K562 (cell line): ENCODE measurements at regions not wholly inside any gene's neighbourhood (a gene's known extent, or its start where the extent isn't known, plus 50 kb on each side); places are given as distances from the start of the nearest gene placed in this dataset.

Experiments used
- ATAC-seq: fragments of 200-7000 bp; cut with Tn5 transposase; 3 replicates; pipeline ENCODE4 v1.9.1; 2020; ENCODE audit warnings: moderate library complexity
- BruUV-seq: library from RNA; stranded (reverse); fragments of 400-500 nt; replicated peaks from 2 replicates; lab custom pipeline; 2021; lab: Mats Ljungman, UMichigan
- CTCF ChIA-PET: fragments of 300-600 bp; formaldehyde crosslinking; extraction: SDS; loops from one replicate; lab custom pipeline; 2021; ENCODE audit warnings: low intra/inter-chr PET ratio; lab: Yijun Ruan, JAX
- POLR2A ChIA-PET: fragments of 300-600, 350-650 bp; sonication (Branson Sonifier 250); formaldehyde crosslinking; extraction: SDS; loops from one replicate; lab custom pipeline; 2021; ENCODE audit warnings: antibody characterized with exemption, inconsistent platforms; lab: Yijun Ruan, JAX
- DNase-seq, 4 experiments: peaks; one replicate each; pipeline versions ENCODE4 v3.0.0 to v3.0.0-alpha.2; 2011 to 2018; ENCODE audit warnings: low spot score in 3 of 4, mixed read lengths in 3 of 4; ENCODE audit errors: extremely low read depth in 1 of 4
- FAIRE-seq: peaks from 2 replicates; lab custom pipeline; 2011; peaks lifted over from hg19 to GRCh38; lab: Jason Lieb, UNC
- H2AFZ ChIP-seq: 2 replicates; pipeline ENCODE4 v1.6.0; 2011; ENCODE audit warnings: low read depth, low read length, control low read depth, inconsistent platforms
- H3K27ac ChIP-seq: fragments of 200-600 bp; 3 replicates; pipeline ENCODE4 v1.8.0; 2011; ENCODE audit warnings: low read depth, mild to moderate bottlenecking, control low read depth, inconsistent platforms, low read length, moderate library complexity, mixed read lengths; ENCODE audit errors: extremely low read depth
- H3K27me3 ChIP-seq, 2 experiments: fragments of 300-600 bp in 1 of 2; 2 replicates in 1 of 2; 3 replicates in 1 of 2; pipeline versions ENCODE4 v1.6.0 to v1.8.0; 2011; ENCODE audit warnings: inconsistent platforms in 2 of 2, low read length in 2 of 2, mild to moderate bottlenecking in 1 of 2, mixed read lengths in 1 of 2, moderate library complexity in 1 of 2; ENCODE audit not compliant: control insufficient read depth in 2 of 2, insufficient read depth in 2 of 2
- H3K36me3 ChIP-seq: fragments of 300-600 bp; 3 replicates; pipeline ENCODE4 v1.8.0; 2011; ENCODE audit warnings: mild to moderate bottlenecking, low read length, inconsistent platforms; ENCODE audit not compliant: control insufficient read depth, insufficient read depth
- H3K4me1 ChIP-seq, 2 experiments: fragments of 200-600 bp in 1 of 2; replicated peaks in 1 of 2; 2 replicates in 1 of 2; 3 replicates in 1 of 2; pipeline versions ENCODE4 v1.5.1 to v1.8.0; 2011; ENCODE audit warnings: inconsistent platforms in 2 of 2, low read length in 2 of 2, mild to moderate bottlenecking in 1 of 2, mixed read lengths in 1 of 2, moderate library complexity in 1 of 2; ENCODE audit not compliant: control insufficient read depth in 2 of 2, insufficient read depth in 2 of 2
- H3K4me2 ChIP-seq: 2 replicates; pipeline ENCODE4 v1.6.1; 2011; ENCODE audit warnings: low read length, control low read depth, inconsistent platforms, mixed read lengths; ENCODE audit not compliant: insufficient read depth
- H3K4me3 ChIP-seq: fragments of 200-600 bp; sonication (generic), shearing (Covaris generic); 2 replicates; pipeline ENCODE4 v1.5.1; 2016; ENCODE audit warnings: control low read depth, inconsistent platforms
- H3K79me2 ChIP-seq: fragments of 200-600 bp; 3 replicates; pipeline ENCODE4 v1.8.0; 2011; ENCODE audit warnings: low read length, inconsistent platforms; ENCODE audit not compliant: control insufficient read depth, insufficient read depth
- H3K9ac ChIP-seq, 2 experiments: 2 replicates each; pipeline versions ENCODE4 v1.6.0 to v1.6.1; 2011; ENCODE audit warnings: low read depth in 2 of 2, low read length in 2 of 2, control low read depth in 1 of 2, inconsistent platforms in 1 of 2, mild to moderate bottlenecking in 1 of 2, mixed read lengths in 1 of 2; ENCODE audit not compliant: insufficient read depth in 1 of 2
- H3K9me1 ChIP-seq: one replicate; pipeline ENCODE4 v1.6.0; 2011; ENCODE audit warnings: inconsistent platforms, mild to moderate bottlenecking, low read length, moderate library complexity; ENCODE audit not compliant: control insufficient read depth, insufficient read depth
- H3K9me3 ChIP-seq: replicated peaks from 2 replicates; pipeline ENCODE4 v1.5.1; 2011; ENCODE audit warnings: low read depth, low read length, inconsistent platforms; ENCODE audit not compliant: control insufficient read depth, insufficient read depth
- H4K20me1 ChIP-seq: replicated peaks from 2 replicates; pipeline ENCODE4 v1.6.1; 2011; ENCODE audit warnings: low read length, inconsistent platforms, mixed read lengths; ENCODE audit not compliant: control insufficient read depth, insufficient read depth
- CHD4 ChIP-seq: fragments of 200-600 bp; sonication (generic); IDR thresholded peaks from 3 replicates; pipeline ENCODE4 v1.6.1; 2012; ENCODE audit warnings: low read depth, mild to moderate bottlenecking, mixed read lengths, low read length, inconsistent platforms; ENCODE audit not compliant: insufficient read depth, insufficient replicate concordance, poor library complexity, severe bottlenecking
- DPF2 ChIP-seq: fragments of 450-650 bp; IDR thresholded peaks from 2 replicates; pipeline ENCODE4 v1.6.1; 2016
- ID3 ChIP-seq, 2 experiments: fragments of 250-450 bp in 1 of 2; fragments of 450-650 bp in 1 of 2; sonication (Bioruptor Pico) in 1 of 2; IDR thresholded peaks; 2 replicates each; pipeline versions ENCODE4 v1.6.1 to v1.8.0; 2016 to 2021; ENCODE audit warnings: mild to moderate bottlenecking in 2 of 2, moderate library complexity in 2 of 2, missing compliant biosample characterization in 1 of 2, missing genetic modification characterization in 1 of 2
- MYNN ChIP-seq, 2 experiments: sonication (generic); formaldehyde crosslinking in 1 of 2; IDR thresholded peaks; 2 replicates each; pipeline versions ENCODE4 v1.5.0 to v1.6.1; 2016 to 2020; ENCODE audit warnings: antibody characterized with exemption in 1 of 2, missing genetic modification reagents in 1 of 2
- NCOA4 ChIP-seq: fragments of 450-650 bp; IDR thresholded peaks from 2 replicates; pipeline ENCODE4 v1.6.1; 2018; ENCODE audit warnings: mild to moderate bottlenecking; ENCODE audit not compliant: partially characterized antibody
- PREB ChIP-seq: sonication (generic); formaldehyde crosslinking; IDR thresholded peaks from 2 replicates; pipeline ENCODE4 v1.8.1; 2023; ENCODE audit warnings: mild to moderate bottlenecking, missing genetic modification reagents
- SIN3B ChIP-seq: fragments of 450-650 bp; IDR thresholded peaks from 2 replicates; pipeline ENCODE4 v1.6.1; 2017; ENCODE audit warnings: low read depth, mild to moderate bottlenecking, moderate library complexity
- THRA ChIP-seq: fragments of 450-650 bp; IDR thresholded peaks from 2 replicates; pipeline ENCODE4 v1.6.1; 2017; ENCODE audit warnings: mild to moderate bottlenecking, moderate library complexity
- XRCC3 ChIP-seq: fragments of 450-650 bp; IDR thresholded peaks from 2 replicates; pipeline ENCODE4 v1.6.1; 2017; ENCODE audit warnings: mild to moderate bottlenecking, moderate library complexity
- ZBTB9 ChIP-seq: fragments of 450-650 bp; formaldehyde crosslinking; IDR thresholded peaks from 2 replicates; pipeline ENCODE4 v1.4.0; 2020; ENCODE audit warnings: mild to moderate bottlenecking, moderate library complexity
- ZFP1 ChIP-seq: fragments of 450-650 bp; formaldehyde crosslinking; IDR thresholded peaks from 2 replicates; pipeline ENCODE4 v1.4.0; 2020; ENCODE audit warnings: mild to moderate bottlenecking, mixed read lengths
- ZNF436 ChIP-seq: fragments of 250-450, 450-650 bp; sonication (Bioruptor Pico); formaldehyde crosslinking; IDR thresholded peaks from 2 replicates; pipeline ENCODE4 v1.7.0; 2020; ENCODE audit warnings: mild to moderate bottlenecking
- WGBS: fragments of 100-300 bp; shearing (Covaris generic); methylation state at CpG from one replicate; pipeline ENCODE4 v1.1.6; 2016; ENCODE audit warnings: low coverage, mixed read lengths; ENCODE audit not compliant: insufficient coverage; ENCODE audit errors: missing lambda C conversion rate; 5-methylcytosine and 5-hydroxymethylcytosine counted together
- in situ Hi-C: fragments of 300-500 bp; cut with MboI; formaldehyde crosslinking; loops from 4 replicates; pipeline ENCODE4 v1.15.0; 2018; ENCODE audit warnings: inconsistent platforms, mixed read lengths
- intact Hi-C: fragments of 100-400 bp; cut with micrococcal nuclease; formaldehyde crosslinking; loops from 2 replicates; pipeline ENCODE4 v1.14.2; 2022

GRCh38 chr3:10722911-10723310 lies 93.1 kb upstream of the SLC6A11 start:
- no peak for DNase-seq
- TF ChIP-seq CHD4 = no peak
- TF ChIP-seq XRCC3 = no peak
- TF ChIP-seq ZBTB9 = no peak
- no peak for TF ChIP-seq THRA
- no peak for TF ChIP-seq MYNN (IDR thresholded peaks at IDR 0.05)
- no peak for TF ChIP-seq MYNN (CRISPR knock-in tag; IDR thresholded peaks at IDR 0.05)
- no peak for TF ChIP-seq ID3 (CRISPR knock-in tag; IDR thresholded peaks at IDR 0.05)
- no peak for TF ChIP-seq ID3 (tag; IDR thresholded peaks at IDR 0.05)
- no peak for TF ChIP-seq PREB (CRISPR knock-in tag)
- TF ChIP-seq DPF2 = no peak
- no peak for TF ChIP-seq SIN3B
- no peak for TF ChIP-seq NCOA4
- TF ChIP-seq ZFP1 (CRISPR knock-in tag) = no peak
- TF ChIP-seq ZNF436 (CRISPR knock-in tag) = no peak
- Histone ChIP-seq H3K36me3 (no peaks in the 10 kb centered on the region), H4K20me1 (no peaks in the 10 kb centered on the region; the same call in 1 of the 2 replicates), H3K27me3 (peaks cover 4 to 14% of the 10 kb centered on the region in 2 experiments; a peak in 3 of 5 replicates), H3K4me2 (no peak overlapping the region), H3K9me3 (no peaks in the 10 kb centered on the region), H3K27ac (no peak overlapping the region), H2AFZ (no peak overlapping the region), H3K4me1 (no peaks in the 10 kb centered on the region; a peak in 1 of 5 replicates), H3K9ac (no peak overlapping the region), H3K9me1 (no peaks in the 10 kb centered on the region), H3K79me2 (no peaks in the 10 kb centered on the region), H3K4me3 (no peak overlapping the region)
- POLR2A ChIA-PET = no interaction called here
- ATAC-seq = no peak
- CTCF ChIA-PET = no interaction called here
- no peak for FAIRE-seq
- intact Hi-C loops (no loop called here), in situ Hi-C loops (no loop called here)
- no TSS peak for BruUV-seq
- 0% methylated on average over 6 of the region's 6 CpGs for WGBS
